ENCODE measurements at regions not wholly inside any gene's neighbourhood (a gene's known extent, or its start where the extent isn't known, plus 50 kb on each side); places are given as distances from the start of the nearest gene placed in this dataset.

- Histone ChIP-seq H4K20me1 (replicated peaks; ENCODE audit: control insufficient read depth, insufficient read depth, low read length) (no peaks in the 10 kb centered on the region), H3K9me1 (ENCODE audit: control insufficient read depth, insufficient read depth, low read length) (no peaks in the 10 kb centered on the region), H3K9me3 (replicated peaks; ENCODE audit: control insufficient read depth, insufficient read depth, low read depth, low read length) (no peaks in the 10 kb centered on the region), H3K4me2 (ENCODE audit: insufficient read depth, low read length) (no peak overlapping the region), H3K9ac (ENCODE audit: insufficient read depth in 1 of 2, low read depth in 2 of 2, low read length in 2 of 2) (no peak overlapping the region), H3K4me3 (no peak overlapping the region), H3K27ac (ENCODE audit: extremely low read depth, low read depth, low read length) (no peak overlapping the region), H2AFZ (ENCODE audit: low read depth, low read length) (no peak overlapping the region), H3K27me3 (ENCODE audit: control insufficient read depth in 2 of 2, insufficient read depth in 2 of 2, low read length in 2 of 2) (no peaks in the 10 kb centered on the region), H3K36me3 (ENCODE audit: control insufficient read depth, insufficient read depth, low read length) (no peaks in the 10 kb centered on the region), H3K79me2 (ENCODE audit: control insufficient read depth, insufficient read depth, low read length) (no peaks in the 10 kb centered on the region), H3K4me1 (replicated peaks in 1 of 2; ENCODE audit: control insufficient read depth in 2 of 2, insufficient read depth in 2 of 2, low read length in 2 of 2) (no peaks in the 10 kb centered on the region)
- no TSS peak for BruUV-seq (replicated peaks)
- DNase-seq (ENCODE audit: extremely low read depth in 1 of 4, low spot score in 3 of 4) (no peak), ATAC-seq (no peak), FAIRE-seq (no peak)
- no peak for TF ChIP-seq HES1 (IDR thresholded peaks at IDR 0.05; ENCODE audit: low read depth)
- TF ChIP-seq RBM22 (IDR thresholded peaks at IDR 0.05; ENCODE audit: low read depth, low read length, poor library complexity, severe bottlenecking): no peak
- no peak for TF ChIP-seq STAG1 (CRISPR knock-in tag; IDR thresholded peaks at IDR 0.05; ENCODE audit: borderline replicate concordance)
- TF ChIP-seq ZNF740 (CRISPR knock-in tag; IDR thresholded peaks at IDR 0.05): no peak
- no peak for TF ChIP-seq ZNF740 (tag; IDR thresholded peaks at IDR 0.05)
- TF ChIP-seq ELF1 (tag; IDR thresholded peaks at IDR 0.05): no peak
- TF ChIP-seq ZNF395 (CRISPR knock-in tag; IDR thresholded peaks at IDR 0.05): no peak
- TF ChIP-seq HINFP (tag; conservative IDR thresholded peaks at IDR 0.05; ENCODE audit: low read depth): no peak
- TF ChIP-seq GTF2E2 (tag; IDR thresholded peaks at IDR 0.05): no peak
- no peak for TF ChIP-seq ILF3 (IDR thresholded peaks at IDR 0.05; ENCODE audit: borderline replicate concordance)
- TF ChIP-seq CUX1 (CRISPR knock-in tag; IDR thresholded peaks at IDR 0.05): no peak
- ChIA-PET POLR2A (no interaction called here), CTCF (ENCODE audit: low intra/inter-chr PET ratio) (no interaction called here)
- intact Hi-C loops (cut with micrococcal nuclease): no loop called here
- in situ Hi-C loops (cut with MboI): no loop called here
- 0% methylated on average over 6 of the region's 6 CpGs for WGBS (ENCODE audit: insufficient coverage, low coverage, missing lambda C conversion rate)
Observed at GRCh38 chr18:60893355-60894097, 439.7 kb upstream of the CDH20 start.
